ENCODE measurements at regions not wholly inside any gene's neighbourhood (a gene's known extent, or its start where the extent isn't known, plus 50 kb on each side); places are given as distances from the start of the nearest gene placed in this dataset.

GRCh38 chr4:106454581-106454980 lies 86.0 kb upstream of the GIMD1 start:
- H3K9me3 ChIP-seq = no peaks in the 10 kb centered on the region
- no peaks in the 10 kb centered on the region for H3K36me3 ChIP-seq
- no peak overlapping the region for H3K9ac ChIP-seq (ENCODE audit: low read depth in 2 of 2, low read length in 2 of 2)
- no peak overlapping the region for H3K27ac ChIP-seq
- H3K4me1 ChIP-seq = no peaks in the 10 kb centered on the region
- no peaks in the 10 kb centered on the region for H3K27me3 ChIP-seq
- no peak for DNase-seq
- intact Hi-C loops (cut with DNase I) = no loop called here
- H3K4me3 ChIP-seq = no peak overlapping the region
- TF ChIP-seq, protein P1, sequence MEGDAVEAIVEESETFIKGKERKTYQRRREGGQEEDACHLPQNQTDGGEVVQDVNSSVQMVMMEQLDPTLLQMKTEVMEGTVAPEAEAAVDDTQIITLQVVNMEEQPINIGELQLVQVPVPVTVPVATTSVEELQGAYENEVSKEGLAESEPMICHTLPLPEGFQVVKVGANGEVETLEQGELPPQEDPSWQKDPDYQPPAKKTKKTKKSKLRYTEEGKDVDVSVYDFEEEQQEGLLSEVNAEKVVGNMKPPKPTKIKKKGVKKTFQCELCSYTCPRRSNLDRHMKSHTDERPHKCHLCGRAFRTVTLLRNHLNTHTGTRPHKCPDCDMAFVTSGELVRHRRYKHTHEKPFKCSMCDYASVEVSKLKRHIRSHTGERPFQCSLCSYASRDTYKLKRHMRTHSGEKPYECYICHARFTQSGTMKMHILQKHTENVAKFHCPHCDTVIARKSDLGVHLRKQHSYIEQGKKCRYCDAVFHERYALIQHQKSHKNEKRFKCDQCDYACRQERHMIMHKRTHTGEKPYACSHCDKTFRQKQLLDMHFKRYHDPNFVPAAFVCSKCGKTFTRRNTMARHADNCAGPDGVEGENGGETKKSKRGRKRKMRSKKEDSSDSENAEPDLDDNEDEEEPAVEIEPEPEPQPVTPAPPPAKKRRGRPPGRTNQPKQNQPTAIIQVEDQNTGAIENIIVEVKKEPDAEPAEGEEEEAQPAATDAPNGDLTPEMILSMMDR (IDR thresholded peaks at IDR 0.05) = no peak

DNA sequence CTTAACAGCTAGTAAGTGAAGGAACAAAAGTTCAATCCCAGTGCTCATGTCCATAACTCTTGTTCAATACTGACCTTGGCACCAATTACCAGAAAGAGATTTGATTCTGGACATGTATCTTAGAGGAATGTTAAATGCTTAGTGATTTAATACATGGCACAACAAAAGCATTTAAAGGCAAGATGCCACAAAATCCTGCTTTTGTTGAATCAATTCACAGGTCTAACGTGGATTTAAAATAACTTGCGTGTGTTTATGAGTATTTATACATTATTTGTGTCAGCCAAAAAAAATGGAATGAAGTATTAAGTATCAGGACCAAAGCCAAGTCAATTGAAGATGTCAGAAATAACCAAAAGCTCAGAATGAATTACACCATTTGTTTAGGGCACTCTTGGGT lies 85.4 kb upstream of the GIMD1 start:
- H3K9ac ChIP-seq (ENCODE audit: low read depth in 2 of 2, low read length in 2 of 2) = no peak overlapping the region
- intact Hi-C loops (cut with DNase I) = no loop called here
- TF ChIP-seq, protein P1 (IDR thresholded peaks at IDR 0.05) = no peak
- H3K9me3 ChIP-seq = no peaks in the 10 kb centered on the region
- H3K4me1 ChIP-seq = no peaks in the 10 kb centered on the region
- no peak overlapping the region for H3K4me3 ChIP-seq
- no peak for DNase-seq
- H3K27me3 ChIP-seq = no peaks in the 10 kb centered on the region
- no peaks in the 10 kb centered on the region for H3K36me3 ChIP-seq
- no peak overlapping the region for H3K27ac ChIP-seq

GRCh38 chr4:106451091-106451490 lies 82.5 kb upstream of the GIMD1 start:
- TF ChIP-seq, protein P1 (IDR thresholded peaks at IDR 0.05) = no peak
- Histone ChIP-seq H3K36me3 (no peaks in the 10 kb centered on the region), H3K9ac (ENCODE audit: low read depth in 2 of 2, low read length in 2 of 2) (no peak overlapping the region), H3K4me3 (no peak overlapping the region), H3K4me1 (no peaks in the 10 kb centered on the region), H3K27ac (no peak overlapping the region), H3K9me3 (no peaks in the 10 kb centered on the region), H3K27me3 (no peaks in the 10 kb centered on the region)
- no peak for DNase-seq
- intact Hi-C loops (cut with DNase I) = no loop called here

- TF ChIP-seq, protein P1 (IDR thresholded peaks at IDR 0.05) = no peak
- Histone ChIP-seq H3K27me3 (no peaks in the 10 kb centered on the region), H3K27ac (no peak overlapping the region), H3K9ac (ENCODE audit: low read depth in 2 of 2, low read length in 2 of 2) (no peak overlapping the region), H3K4me3 (no peak overlapping the region), H3K9me3 (no peaks in the 10 kb centered on the region), H3K36me3 (no peaks in the 10 kb centered on the region), H3K4me1 (no peaks in the 10 kb centered on the region)
- no peak for DNase-seq
- intact Hi-C loops (cut with DNase I) = no loop called here
Measured at GRCh38 chr4:106450249-106450648, 81.7 kb upstream of the GIMD1 start.

DNA sequence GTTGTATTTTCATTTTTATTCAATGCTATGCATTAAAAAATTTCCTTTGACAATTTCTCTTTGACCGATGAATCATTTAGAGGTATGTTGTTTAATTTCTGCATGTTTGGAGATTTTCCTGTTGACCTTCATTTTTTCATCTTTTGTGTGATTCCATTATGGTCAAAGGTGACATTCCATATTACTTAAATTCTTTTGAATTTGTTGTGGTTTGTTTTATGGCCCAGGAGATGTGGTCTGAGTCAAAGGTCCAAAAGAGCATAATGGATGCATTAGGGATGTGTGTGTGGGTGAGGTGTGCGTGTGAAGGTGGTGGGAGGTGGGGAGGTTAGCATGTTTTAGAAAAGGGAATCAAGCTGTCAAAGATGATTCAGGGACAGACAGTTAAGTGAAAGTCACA lies 76.0 kb upstream of the GIMD1 start:
- Histone ChIP-seq H3K4me1 (no peaks in the 10 kb centered on the region), H3K9ac (ENCODE audit: low read depth in 2 of 2, low read length in 2 of 2) (no peak overlapping the region), H3K27me3 (no peaks in the 10 kb centered on the region), H3K4me3 (no peak overlapping the region), H3K9me3 (no peaks in the 10 kb centered on the region), H3K27ac (no peak overlapping the region), H3K36me3 (no peaks in the 10 kb centered on the region)
- DNase-seq = no peak
- intact Hi-C loops (cut with DNase I) = no loop called here
- TF ChIP-seq, protein P1 (IDR thresholded peaks at IDR 0.05) = no peak

GRCh38 chr4:106430797-106431196 lies 62.2 kb upstream of the GIMD1 start:
- no peaks in the 10 kb centered on the region for H3K36me3 ChIP-seq
- TF ChIP-seq, protein P1 (IDR thresholded peaks at IDR 0.05) = no peak
- no peak overlapping the region for H3K27ac ChIP-seq
- DNase-seq = no peak
- no peak overlapping the region for H3K9ac ChIP-seq (ENCODE audit: low read depth in 2 of 2, low read length in 2 of 2)
- intact Hi-C loops (cut with DNase I) = no loop called here
- no peak overlapping the region for H3K4me3 ChIP-seq
- no peaks in the 10 kb centered on the region for H3K27me3 ChIP-seq
- H3K9me3 ChIP-seq = no peaks in the 10 kb centered on the region
- no peaks in the 10 kb centered on the region for H3K4me1 ChIP-seq

All from colonic mucosa (tissue), 4 donors.